HCT116 (cell line): ENCODE measurements at regions not wholly inside any gene's neighbourhood (a gene's known extent, or its start where the extent isn't known, plus 50 kb on each side); places are given as distances from the start of the nearest gene placed in this dataset.

Source experiments
- ATAC-seq: fragments of 200-7000 bp; cut with Tn5 transposase; 2 replicates; pipeline ENCODE4 v1.9.1; 2020; ENCODE audit warnings: mild to moderate bottlenecking, moderate library complexity
- BruUV-seq: library from RNA; stranded (reverse); fragments of 400-500 nt; replicated peaks from 2 replicates; lab custom pipeline; 2021; lab: Mats Ljungman, UMichigan
- CTCF ChIA-PET: fragments of 300-600 bp; sonication (Branson Sonifier 250); formaldehyde crosslinking; loops from one replicate; lab custom pipeline; 2021; ENCODE audit warnings: antibody characterized with exemption; lab: Charles Lee
- POLR2A ChIA-PET: fragments of 300-600, 350-600 bp; sonication (Branson Sonifier 250); formaldehyde crosslinking; loops from one replicate; lab custom pipeline; 2021; ENCODE audit warnings: antibody characterized with exemption; lab: Charles Lee
- RAD21 ChIA-PET, 2 experiments: fragments of 300-600 bp; sonication (Branson Sonifier 250); formaldehyde crosslinking; loops; one replicate each; lab custom pipeline; 2023; ENCODE audit warnings: low total read pairs in 2 of 2; ENCODE audit not compliant: uncharacterized antibody in 2 of 2, unreplicated experiment in 2 of 2, low non-redundant PET in 1 of 2; lab: Charles Lee
- DNase-seq: peaks from one replicate; pipeline ENCODE4 v3.0.0-alpha.2; 2010; ENCODE audit warnings: low read depth, low spot score
- H2AFZ ChIP-seq: fragments of 200-600 bp; shearing (Covaris generic), sonication (generic); 2 replicates; pipeline ENCODE4 v1.6.1; 2017; ENCODE audit warnings: low read depth, mixed run types, mixed read lengths, antibody characterized with exemption, low read length; ENCODE audit not compliant: poor library complexity, severe bottlenecking
- H3K27ac ChIP-seq: 2 replicates; pipeline ENCODE4 v1.5.1; 2012; ENCODE audit warnings: low read depth, low read length
- H3K27me3 ChIP-seq: fragments of 200-600 bp; sonication (generic); 2 replicates; pipeline ENCODE4 v1.6.1; 2016; ENCODE audit warnings: mixed run types, low read length, mixed read lengths; ENCODE audit not compliant: insufficient read depth
- H3K36me3 ChIP-seq, 2 experiments: fragments of 200-500 bp in 1 of 2; fragments of 200-600 bp in 1 of 2; sonication (Bioruptor generic) in 1 of 2; sonication (generic) in 1 of 2; 2 replicates each; pipeline versions ENCODE4 v1.5.1 to v1.6.1; 2014 to 2016; ENCODE audit warnings: low read length in 2 of 2, inconsistent platforms in 1 of 2, mixed read lengths in 1 of 2, mixed run types in 1 of 2; ENCODE audit not compliant: insufficient read depth in 2 of 2, control insufficient read depth in 1 of 2
- H3K4me1 ChIP-seq, 2 experiments: fragments of 200-600 bp in 1 of 2; sonication (generic) in 1 of 2; 2 replicates each; pipeline versions ENCODE4 v1.5.1 to v1.6.1; 2012 to 2017; ENCODE audit warnings: low read length in 2 of 2, inconsistent platforms in 1 of 2, mild to moderate bottlenecking in 1 of 2, mixed read lengths in 1 of 2, mixed run types in 1 of 2, moderate library complexity in 1 of 2; ENCODE audit not compliant: insufficient read depth in 2 of 2, control insufficient read depth in 1 of 2
- H3K4me2 ChIP-seq: fragments of 200-600 bp; sonication (generic); 2 replicates; pipeline ENCODE4 v1.6.1; 2017; ENCODE audit warnings: mixed run types, low read length, mixed read lengths
- H3K4me3 ChIP-seq, 2 experiments: fragments of 200-600 bp in 1 of 2; sonication (generic) in 1 of 2; replicated peaks in 1 of 2; 2 replicates each; pipeline ENCODE4 v1.5.1; 2011 to 2016; ENCODE audit warnings: low read length in 2 of 2, control low read depth in 1 of 2, low read depth in 1 of 2, mild to moderate bottlenecking in 1 of 2, mixed read lengths in 1 of 2, mixed run types in 1 of 2
- H3K79me2 ChIP-seq: fragments of 200-600 bp; sonication (generic); 2 replicates; pipeline ENCODE4 v1.6.1; 2017; ENCODE audit warnings: mild to moderate bottlenecking, mixed run types, low read length, moderate library complexity, mixed read lengths; ENCODE audit not compliant: insufficient read depth
- H3K9ac ChIP-seq: fragments of 200-600 bp; sonication (generic); 2 replicates; pipeline ENCODE4 v1.6.1; 2016; ENCODE audit warnings: low read length, mixed read lengths
- H3K9me2 ChIP-seq: fragments of 200-600 bp; sonication (generic), shearing (Covaris generic); 2 replicates; pipeline ENCODE4 v1.6.1; 2017; ENCODE audit warnings: mixed run types, mild to moderate bottlenecking, moderate library complexity; ENCODE audit not compliant: insufficient read depth
- H3K9me3 ChIP-seq, 2 experiments: fragments of 200-500 bp in 1 of 2; fragments of 200-600 bp in 1 of 2; sonication (Bioruptor generic) in 1 of 2; sonication (generic) in 1 of 2; 2 replicates each; pipeline ENCODE4 v1.6.1; 2014 to 2017; ENCODE audit warnings: low read length in 2 of 2, mixed read lengths in 2 of 2, inconsistent platforms in 1 of 2, low read depth in 1 of 2, mild to moderate bottlenecking in 1 of 2, mixed run types in 1 of 2, moderate library complexity in 1 of 2; ENCODE audit not compliant: control insufficient read depth in 1 of 2, insufficient read depth in 1 of 2
- H4K20me1 ChIP-seq: fragments of 200-600 bp; sonication (generic), shearing (Covaris generic); 2 replicates; pipeline ENCODE4 v1.6.1; 2017; ENCODE audit warnings: mixed run types, mild to moderate bottlenecking, moderate library complexity; ENCODE audit not compliant: insufficient read depth
- ATF3 ChIP-seq: IDR thresholded peaks from 2 replicates; pipeline ENCODE4 v1.6.1; 2012
- CBX3 ChIP-seq: IDR thresholded peaks from 2 replicates; pipeline ENCODE4 v1.6.1; 2012; ENCODE audit warnings: low read depth
- CEBPB ChIP-seq: IDR thresholded peaks from 2 replicates; pipeline ENCODE4 v1.6.1; 2012; ENCODE audit warnings: low read depth
- EGR1 ChIP-seq: IDR thresholded peaks from 2 replicates; pipeline ENCODE4 v1.6.1; 2012; ENCODE audit warnings: low read depth
- EZH2 ChIP-seq: fragments of 200-600 bp; sonication (generic); IDR thresholded peaks from 2 replicates; pipeline ENCODE4 v1.6.1; 2017; ENCODE audit warnings: antibody characterized with exemption, mixed run types
- EZH2phosphoT487 ChIP-seq: fragments of 200-600 bp; IDR thresholded peaks from 2 replicates; pipeline ENCODE4 v1.6.1; 2018; ENCODE audit warnings: antibody characterized with exemption, borderline replicate concordance
- FOSL1 ChIP-seq: IDR thresholded peaks from 2 replicates; pipeline ENCODE4 v1.6.1; 2012; ENCODE audit warnings: low read depth
- MAX ChIP-seq: IDR thresholded peaks from 2 replicates; pipeline ENCODE4 v1.6.1; 2012
- POLR2A ChIP-seq: IDR thresholded peaks from 2 replicates; pipeline ENCODE4 v1.7.0; 2011; ENCODE audit warnings: borderline replicate concordance; ENCODE audit not compliant: insufficient read depth, insufficient read length; ENCODE audit errors: extremely low read depth
- RAD21 ChIP-seq: IDR thresholded peaks from 2 replicates; pipeline ENCODE4 v1.6.1; 2012; ENCODE audit warnings: low read depth, mild to moderate bottlenecking
- REST ChIP-seq: IDR thresholded peaks from 2 replicates; pipeline ENCODE4 v1.6.1; 2012; ENCODE audit warnings: low read depth
- SIN3A ChIP-seq: IDR thresholded peaks from 2 replicates; pipeline ENCODE4 v1.6.1; 2012; ENCODE audit warnings: low read depth
- SP1 ChIP-seq: IDR thresholded peaks from 2 replicates; pipeline ENCODE4 v1.6.1; 2012; ENCODE audit warnings: low read depth
- SRF ChIP-seq: IDR thresholded peaks from 2 replicates; pipeline ENCODE4 v1.6.1; 2012; ENCODE audit warnings: low read depth
- YY1 ChIP-seq: IDR thresholded peaks from 2 replicates; pipeline ENCODE4 v1.6.1; 2011; ENCODE audit warnings: low read length, low read depth, moderate library complexity, mild to moderate bottlenecking; ENCODE audit not compliant: insufficient replicate concordance; ENCODE audit errors: extremely low read depth
- ZBTB33 ChIP-seq: IDR thresholded peaks from 2 replicates; pipeline ENCODE4 v1.6.1; 2011; ENCODE audit warnings: mild to moderate bottlenecking, low read length, moderate library complexity; ENCODE audit not compliant: insufficient replicate concordance; ENCODE audit errors: extremely low read depth
- ZFX ChIP-seq: fragments of 450-650 bp; IDR thresholded peaks from 2 replicates; pipeline ENCODE4 v1.6.1; 2017
- intact Hi-C: fragments of 100-400 bp; cut with micrococcal nuclease; formaldehyde crosslinking; loops from 2 replicates; pipeline ENCODE4 v1.10.0; 2022

- TF ChIP-seq REST (no peak), POLR2A (no peak), MAX (no peak), CEBPB (no peak), ZFX (no peak), EGR1 (no peak), SIN3A (no peak)
Observed at GRCh38 chr1:101311146-101311920, 74.5 kb downstream of the S1PR1 start (continued).

- intact Hi-C loops: no loop called here
Observed at GRCh38 chr1:101312147-101312546, 75.3 kb downstream of the S1PR1 start.

More at GRCh38 chr1:101312147-101312546, 75.3 kb downstream of the S1PR1 start:
- Histone ChIP-seq H3K27me3 (peaks cover 34% of the 10 kb centered on the region), H2AFZ (no peak overlapping the region), H3K9me2 (no peaks in the 10 kb centered on the region), H4K20me1 (no peaks in the 10 kb centered on the region), H3K9ac (no peak overlapping the region), H3K36me3 (no peaks in the 10 kb centered on the region), H3K4me1 (no peaks in the 10 kb centered on the region)
- ChIA-PET POLR2A (no interaction called here), RAD21 (no interaction called here), CTCF (no interaction called here)
- no peak for ATAC-seq
- no TSS peak for BruUV-seq
- no peak for DNase-seq
- no peak for TF ChIP-seq MAX
- no peak for TF ChIP-seq YY1
- TF ChIP-seq SRF: no peak
- no peak for TF ChIP-seq POLR2A
- TF ChIP-seq SP1: no peak
- no peak for TF ChIP-seq EZH2
- no peak for TF ChIP-seq RAD21
- no peak for TF ChIP-seq ATF3
- TF ChIP-seq ZBTB33: no peak
- no peak for TF ChIP-seq FOSL1
- TF ChIP-seq EZH2phosphoT487: no peak
- no peak for TF ChIP-seq ZFX
- no peak for TF ChIP-seq CBX3
- no peak for TF ChIP-seq EGR1
- TF ChIP-seq, all 23 proteins: peak for 0
- Histone ChIP-seq H3K4me2 (no peak overlapping the region), H3K27ac (no peak overlapping the region), H3K79me2 (no peaks in the 10 kb centered on the region), H3K4me3 (no peak overlapping the region), H3K9me3 (no peaks in the 10 kb centered on the region)
